CD4-positive, alpha-beta memory T cell (primary cell): ENCODE measurements at regions not wholly inside any gene's neighbourhood (a gene's known extent, or its start where the extent isn't known, plus 50 kb on each side); places are given as distances from the start of the nearest gene placed in this dataset.
"Not testable (repeated sequence)": the region's sequence is repeated elsewhere in the genome, so short reads cannot be mapped to it uniquely, and the experiment has no call there.

Source experiments
- CTCF ChIA-PET: fragments of 350-600 bp; sonication (Branson Sonifier 250); formaldehyde crosslinking; loops from one replicate; lab custom pipeline; 2021; ENCODE audit warnings: inconsistent platforms; ENCODE audit not compliant: partially characterized antibody; lab: Charles Lee
- POLR2A ChIA-PET: fragments of 350-600 bp; sonication (Branson Sonifier 250); formaldehyde crosslinking; loops from one replicate; lab custom pipeline; 2021; ENCODE audit not compliant: partially characterized antibody; lab: Charles Lee
- DNase-seq, 5 donors: peaks; one replicate each; pipeline versions ENCODE4 v3.0.0 to v3.0.0-alpha.2; 2020 to 2022; ENCODE audit warnings: mixed read lengths in 1 of 5
- H3K27ac ChIP-seq: one replicate; pipeline ENCODE4 v1.7.0; 2013; ENCODE audit warnings: low read depth, low read length
- H3K27me3 ChIP-seq: 2 replicates; pipeline ENCODE4 v1.7.0; 2013; ENCODE audit warnings: mild to moderate bottlenecking, low read length, moderate library complexity; ENCODE audit not compliant: insufficient read depth
- H3K36me3 ChIP-seq: 2 replicates; pipeline ENCODE4 v1.7.0; 2013; ENCODE audit warnings: mild to moderate bottlenecking, low read length, moderate library complexity; ENCODE audit not compliant: insufficient read depth
- H3K4me1 ChIP-seq: 2 replicates; pipeline ENCODE4 v1.7.0; 2013; ENCODE audit warnings: mild to moderate bottlenecking, low read length, moderate library complexity; ENCODE audit not compliant: insufficient read depth
- H3K4me3 ChIP-seq, 2 donors: one replicate each; pipeline ENCODE4 v1.7.0; 2013; ENCODE audit warnings: low read length in 2 of 2, mild to moderate bottlenecking in 1 of 2
- H3K9me3 ChIP-seq, 2 donors: one replicate each; pipeline ENCODE4 v1.7.0; 2013; ENCODE audit warnings: low read length in 2 of 2, control low read depth in 1 of 2; ENCODE audit not compliant: control insufficient read depth in 1 of 2
- H3K27ac Mint-ChIP-seq, 7 donors: one replicate each; pipeline ENCODE4 v1.8.0; 2020 to 2021; ENCODE audit warnings: mixed read lengths in 7 of 7, mild to moderate bottlenecking in 6 of 7, inconsistent platforms in 3 of 7, moderate library complexity in 3 of 7
- H3K27me3 Mint-ChIP-seq, 2 donors: one replicate each; pipeline ENCODE4 v1.8.0; 2020 to 2021; ENCODE audit warnings: mixed read lengths in 2 of 2
- H3K36me3 Mint-ChIP-seq, 2 donors: one replicate each; pipeline ENCODE4 v1.8.0; 2020 to 2021; ENCODE audit warnings: mixed read lengths in 2 of 2, inconsistent platforms in 1 of 2, mild to moderate bottlenecking in 1 of 2
- H3K4me1 Mint-ChIP-seq, 4 donors: one replicate each; pipeline ENCODE4 v1.8.0; 2020 to 2021; ENCODE audit warnings: mixed read lengths in 4 of 4, mild to moderate bottlenecking in 1 of 4
- H3K4me3 Mint-ChIP-seq, 8 donors: one replicate each; pipeline ENCODE4 v1.8.0; 2020 to 2021; ENCODE audit warnings: mixed read lengths in 8 of 8, mild to moderate bottlenecking in 7 of 8, moderate library complexity in 6 of 8, inconsistent platforms in 3 of 8
- H3K9me3 Mint-ChIP-seq, 8 donors: one replicate each; pipeline ENCODE4 v1.8.0; 2020 to 2021; ENCODE audit warnings: mixed read lengths in 8 of 8, mild to moderate bottlenecking in 5 of 8, inconsistent platforms in 3 of 8, moderate library complexity in 1 of 8
- intact Hi-C: fragments of 100-400 bp; cut with micrococcal nuclease; formaldehyde crosslinking; loops from one replicate; pipeline ENCODE4 v1.15.1; 2023

DNA sequence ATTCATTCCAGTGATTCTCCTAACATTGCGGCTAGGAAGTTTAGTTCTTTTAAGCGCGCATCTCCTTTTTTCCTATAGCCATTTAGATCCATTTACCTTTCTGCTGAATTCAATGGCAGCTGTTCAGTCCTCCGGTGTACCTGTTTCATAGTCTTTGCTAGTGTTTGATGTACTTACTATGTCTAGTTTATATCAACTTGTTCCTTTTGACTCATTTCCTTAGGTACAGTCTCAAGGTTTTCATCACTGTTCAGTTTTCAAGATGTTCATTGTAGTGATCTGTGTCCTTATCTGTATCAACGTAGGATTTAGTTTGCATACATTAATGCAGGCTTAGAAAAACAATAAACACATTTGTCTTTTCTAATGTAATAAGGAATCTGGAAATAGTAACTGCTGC, 59.0 kb upstream of the MBNL1 start:
- ChIA-PET CTCF (interaction anchor here (1.0 to 1.1 kb wide), 3 partner anchors 11 to 58 kb away, joined by 3 to 4 read pairs (median 3); no protein-coding TSS in a partner anchor), POLR2A (interaction anchor here (0.7 to 12.7 kb wide), 11 partner anchors 8 to 82 kb away, joined by 3 to 193 read pairs (median 4); partner anchors contain the start of gene MBNL1)
- Histone ChIP-seq H3K4me1 (peaks cover 77% of the 10 kb centered on the region), H3K27ac (no peak overlapping the region), H3K36me3 (no peaks in the 10 kb centered on the region), H3K4me3 (no peak overlapping the region), H3K27me3 (no peaks in the 10 kb centered on the region), H3K9me3 (no peaks in the 10 kb centered on the region)
- H3K27ac Mint-ChIP-seq: peak overlapping the region; percentile 2 to 88 (median 59)
- DNase-seq: no peak
- intact Hi-C loops: no loop called here
- H3K27me3 Mint-ChIP-seq: no peaks in the 10 kb centered on the region
- peaks cover 49 to 88% (median 64%) of the 10 kb centered on the region in 4 donors for H3K4me1 Mint-ChIP-seq
- no peaks in the 10 kb centered on the region for H3K9me3 Mint-ChIP-seq
- peak overlapping the region in 5 of 8 donors; percentile 35 to 63 (median 51) for H3K4me3 Mint-ChIP-seq
- H3K36me3 Mint-ChIP-seq: peaks cover 0 to 5% of the 10 kb centered on the region in 2 donors

DNA sequence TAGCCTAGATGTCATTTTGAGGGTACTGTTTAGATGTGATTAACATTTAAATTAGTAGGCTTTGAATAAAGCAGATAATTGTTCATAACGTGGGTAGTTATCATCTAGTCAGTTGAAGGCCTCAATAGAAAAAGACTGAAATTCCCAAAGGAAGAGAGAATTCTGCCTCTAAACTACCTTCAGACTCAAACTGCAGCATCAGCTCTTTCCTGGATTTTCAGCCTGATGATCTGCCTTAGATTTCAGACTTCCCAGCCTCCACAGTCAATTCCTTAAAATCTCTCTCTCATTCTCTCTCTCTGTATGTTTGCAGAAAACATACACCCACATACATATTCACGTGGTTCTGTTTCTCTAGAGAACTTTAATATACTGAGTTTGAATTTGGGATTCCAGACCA, 58.0 kb upstream of the MBNL1 start:
- Mint-ChIP-seq H3K36me3 (peaks cover 0 to 2% of the 10 kb centered on the region in 2 donors), H3K4me3 (peak overlapping the region in 3 of 8 donors; percentile 0 to 38 (median 34)), H3K4me1 (peaks cover 51 to 79% (median 64%) of the 10 kb centered on the region in 4 donors), H3K27me3 (no peaks in the 10 kb centered on the region), H3K27ac (peak overlapping the region in 2 of 7 donors; percentile 23 to 72), H3K9me3 (no peaks in the 10 kb centered on the region)
- H3K27ac ChIP-seq: no peak overlapping the region
- intact Hi-C loops: loop anchor here (1.0 kb wide), 1 partner anchor 9 kb away; no protein-coding TSS in a partner anchor
- no peak overlapping the region for H3K4me3 ChIP-seq
- ChIA-PET POLR2A (interaction anchor here (0.9 to 12.7 kb wide), 5 partner anchors 9 to 59 kb away, joined by 3 to 193 read pairs (median 17); partner anchors contain the start of gene MBNL1), CTCF (interaction anchor here (1.1 kb wide), 1 partner anchor 27 kb away, joined by 6 read pairs; no protein-coding TSS in a partner anchor)
- no peaks in the 10 kb centered on the region for H3K9me3 ChIP-seq
- no peaks in the 10 kb centered on the region for H3K36me3 ChIP-seq
- H3K27me3 ChIP-seq: no peaks in the 10 kb centered on the region
- peaks cover 72% of the 10 kb centered on the region for H3K4me1 ChIP-seq
- DNase-seq: no peak

GRCh38 chr3:152211655-152212054, 57.1 kb upstream of the MBNL1 start:
- Mint-ChIP-seq H3K9me3 (no peaks in the 10 kb centered on the region), H3K27ac (peak overlapping the region in 6 of 7 donors; percentile 10 to 81 (median 56)), H3K27me3 (no peaks in the 10 kb centered on the region), H3K4me1 (peaks cover 46 to 71% (median 58%) of the 10 kb centered on the region in 4 donors), H3K4me3 (peak overlapping the region in 5 of 8 donors; percentile 6 to 70 (median 45)), H3K36me3 (peaks cover 0 to 2% of the 10 kb centered on the region in 2 donors)
- no peak for DNase-seq
- ChIA-PET CTCF (interaction anchor here (1.1 to 2.1 kb wide), 3 partner anchors 28 to 57 kb away, joined by 5 to 10 read pairs (median 6); partner anchors contain the start of gene MBNL1), POLR2A (interaction anchor here (0.9 to 12.7 kb wide), 5 partner anchors 8 to 57 kb away, joined by 3 to 193 read pairs (median 18); partner anchors contain the start of gene MBNL1)
- H3K27me3 ChIP-seq: no peaks in the 10 kb centered on the region
- H3K4me3 ChIP-seq: no peak overlapping the region
- peaks cover 63% of the 10 kb centered on the region for H3K4me1 ChIP-seq
- H3K27ac ChIP-seq: no peak overlapping the region
- no peaks in the 10 kb centered on the region for H3K36me3 ChIP-seq
- intact Hi-C loops: loop anchor here (1.0 kb wide), 1 partner anchor 8 kb away; no protein-coding TSS in a partner anchor
- no peaks in the 10 kb centered on the region for H3K9me3 ChIP-seq

GRCh38 chr3:152213203-152213602, 55.5 kb upstream of the MBNL1 start:
- ChIA-PET POLR2A (interaction anchor here (0.8 to 12.7 kb wide), 5 partner anchors 9 to 55 kb away, joined by 3 to 193 read pairs (median 16); partner anchors contain the start of gene MBNL1), CTCF (interaction anchor here (0.8 to 2.1 kb wide), 8 partner anchors 9 to 56 kb away, joined by 3 to 10 read pairs (median 4); partner anchors contain the start of gene MBNL1)
- Histone ChIP-seq H3K27me3 (no peaks in the 10 kb centered on the region), H3K36me3 (no peaks in the 10 kb centered on the region), H3K27ac (no peak overlapping the region), H3K4me3 (no peak overlapping the region), H3K9me3 (no peaks in the 10 kb centered on the region), H3K4me1 (peaks cover 50% of the 10 kb centered on the region)
- intact Hi-C loops: no loop called here
- Mint-ChIP-seq H3K4me3 (peak overlapping the region in 2 of 8 donors; percentile 13 to 33), H3K4me1 (peaks cover 45 to 65% (median 56%) of the 10 kb centered on the region in 4 donors), H3K9me3 (peaks cover 0 to 2% (median 0%) of the 10 kb centered on the region in 8 donors), H3K27ac (peak overlapping the region; percentile 1 to 80 (median 18)), H3K27me3 (no peaks in the 10 kb centered on the region), H3K36me3 (peaks cover 0 to 2% of the 10 kb centered on the region in 2 donors)
- no peak for DNase-seq

GRCh38 chr3:152213938-152214337, 54.8 kb upstream of the MBNL1 start:
- peaks cover 0 to 2% of the 10 kb centered on the region in 2 donors for H3K36me3 Mint-ChIP-seq
- no peaks in the 10 kb centered on the region for H3K36me3 ChIP-seq
- H3K4me3 ChIP-seq: no peak overlapping the region
- H3K27ac Mint-ChIP-seq: peak overlapping the region in 2 of 7 donors; percentile 48 to 54
- no peaks in the 10 kb centered on the region for H3K27me3 Mint-ChIP-seq
- ChIA-PET POLR2A (interaction anchor here (1.2 to 12.7 kb wide), 4 partner anchors 9 to 68 kb away, joined by 3 to 193 read pairs (median 17); partner anchors contain the start of gene MBNL1), CTCF (interaction anchor here (0.8 to 2.1 kb wide), 5 partner anchors 14 to 55 kb away, joined by 3 to 7 read pairs (median 3); partner anchors contain the start of gene MBNL1)
- H3K27me3 ChIP-seq: no peaks in the 10 kb centered on the region
- intact Hi-C loops: no loop called here
- no peaks in the 10 kb centered on the region for H3K9me3 ChIP-seq
- H3K4me1 ChIP-seq: peaks cover 46% of the 10 kb centered on the region
- DNase-seq: no peak
- peaks cover 0 to 2% (median 0%) of the 10 kb centered on the region in 8 donors for H3K9me3 Mint-ChIP-seq
- peak overlapping the region in 1 of 8 donors; percentile 22 for H3K4me3 Mint-ChIP-seq
- H3K4me1 Mint-ChIP-seq: peaks cover 42 to 65% (median 54%) of the 10 kb centered on the region in 4 donors
- H3K27ac ChIP-seq: no peak overlapping the region

DNA sequence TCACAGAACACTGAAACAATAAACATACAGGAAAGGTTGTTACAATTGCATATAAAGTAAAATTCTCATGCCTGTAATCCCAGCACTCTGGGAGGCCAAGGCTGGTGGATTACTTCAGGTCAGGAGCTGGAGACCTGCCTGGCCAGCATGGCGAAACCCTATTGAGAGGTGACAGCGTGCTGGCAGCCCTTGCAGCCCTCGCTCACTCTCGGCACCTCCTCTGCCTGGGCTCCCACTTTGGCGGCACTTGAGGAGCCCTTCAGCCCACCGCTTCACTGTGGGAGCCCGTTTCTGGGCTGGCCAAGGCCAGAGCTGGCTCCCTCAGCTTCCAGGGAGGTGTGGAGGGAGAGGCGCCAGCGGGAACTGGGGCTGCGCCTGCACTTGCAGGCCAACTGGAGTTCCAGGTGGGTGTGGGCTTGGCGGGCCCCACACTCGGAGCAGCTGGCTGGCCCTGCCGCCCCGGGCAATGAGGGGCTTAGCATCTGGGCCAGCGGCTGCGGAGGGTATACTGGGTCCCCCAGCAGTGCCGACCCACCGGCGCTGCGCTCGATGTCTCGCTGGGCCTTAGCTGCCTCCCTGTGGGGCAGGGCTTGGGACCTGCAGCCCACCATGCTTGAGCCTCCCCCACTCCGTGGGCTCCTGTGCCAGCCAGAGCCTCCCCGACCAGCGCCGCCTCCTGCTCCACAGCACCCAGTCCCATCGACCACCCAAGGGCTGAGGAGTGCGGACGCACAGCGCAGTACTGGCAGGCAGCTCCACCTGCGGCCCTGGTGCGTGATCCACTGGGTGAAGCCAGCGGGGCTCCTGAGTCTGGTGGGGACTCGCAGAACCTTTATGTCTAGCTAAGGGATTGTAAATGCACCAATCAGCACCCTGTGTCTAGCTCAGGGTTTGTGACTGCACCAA, 51.5 kb upstream of the MBNL1 start:
- peaks cover 40 to 69% (median 53%) of the 10 kb centered on the region in 4 donors for H3K4me1 Mint-ChIP-seq
- H3K4me3 ChIP-seq, H3K27ac Mint-ChIP-seq, H3K36me3 Mint-ChIP-seq, intact Hi-C loops, H3K27ac ChIP-seq, H3K27me3 ChIP-seq, H3K36me3 ChIP-seq, H3K4me3 Mint-ChIP-seq, H3K27me3 Mint-ChIP-seq, H3K9me3 Mint-ChIP-seq, H3K9me3 ChIP-seq: not testable (repeated sequence)
- H3K4me1 ChIP-seq: peaks cover 54% of the 10 kb centered on the region
- ChIA-PET CTCF (interaction anchor here (1.0 to 2.8 kb wide), 4 partner anchors 14 to 39 kb away, joined by 3 to 7 read pairs (median 4); no protein-coding TSS in a partner anchor), POLR2A (interaction anchor here (0.9 to 4.4 kb wide), 7 partner anchors 13 to 43 kb away, joined by 3 to 23 read pairs (median 5); no protein-coding TSS in a partner anchor)
- peak in 1 of 5 donors; percentile 30 for DNase-seq
